ENCODE measurements at regions not wholly inside any gene's neighbourhood (a gene's known extent, or its start where the extent isn't known, plus 50 kb on each side); places are given as distances from the start of the nearest gene placed in this dataset.
A peak's percentile ranks its signal among the peaks of the same experiment; 100 is the strongest.

- H3K9me3 Mint-ChIP-seq (ENCODE audit: unreplicated experiment) = no peaks in the 10 kb centered on the region
- Histone ChIP-seq H3K79me2 (ENCODE audit: insufficient read depth, low read length) (no peaks in the 10 kb centered on the region), H3K36me3 (ENCODE audit: insufficient read depth, low read length) (no peaks in the 10 kb centered on the region), H3K4me2 (ENCODE audit: low read length) (no peak overlapping the region), H3K27ac (ENCODE audit: low read depth, low read length) (no peak overlapping the region), H2AFZ (ENCODE audit: low read depth, low read length) (no peak overlapping the region), H4K20me1 (ENCODE audit: insufficient read depth, low read length) (no peaks in the 10 kb centered on the region), H3K4me3 (ENCODE audit: insufficient read depth, low read depth, low read length) (no peak overlapping the region), H3K9ac (ENCODE audit: low read length) (no peak overlapping the region), H3K9me3 (ENCODE audit: insufficient read depth, low read depth, low read length) (no peaks in the 10 kb centered on the region), H3K4me1 (ENCODE audit: insufficient read depth, low read length) (no peaks in the 10 kb centered on the region), H3K27me3 (ENCODE audit: insufficient read depth, low read length) (no peaks in the 10 kb centered on the region)
- no peak for DNase-seq (ENCODE audit: low read depth)
- no peak for TF ChIP-seq CTCF (IDR thresholded peaks at IDR 0.05; ENCODE audit: insufficient read depth, low read depth, low read length)
- no peak for TF ChIP-seq EZH2 (IDR thresholded peaks at IDR 0.05; ENCODE audit: insufficient read depth, low read length)
- peaks cover 2% of the 10 kb centered on the region for H3K36me3 Mint-ChIP-seq (ENCODE audit: low read depth, unreplicated experiment)
- no peaks in the 10 kb centered on the region for H3K4me1 Mint-ChIP-seq (ENCODE audit: low read depth, unreplicated experiment)
- H3K27ac Mint-ChIP-seq (ENCODE audit: unreplicated experiment) = no peak overlapping the region
- H3K4me3 Mint-ChIP-seq (ENCODE audit: unreplicated experiment) = no peak overlapping the region
- H3K27me3 Mint-ChIP-seq (ENCODE audit: low read depth, unreplicated experiment) = no peaks in the 10 kb centered on the region
- FAIRE-seq = no peak
These were observed 76.7 kb upstream of the LAMA2 start for GRCh38 chr6:128806261-128806660.

DNA sequence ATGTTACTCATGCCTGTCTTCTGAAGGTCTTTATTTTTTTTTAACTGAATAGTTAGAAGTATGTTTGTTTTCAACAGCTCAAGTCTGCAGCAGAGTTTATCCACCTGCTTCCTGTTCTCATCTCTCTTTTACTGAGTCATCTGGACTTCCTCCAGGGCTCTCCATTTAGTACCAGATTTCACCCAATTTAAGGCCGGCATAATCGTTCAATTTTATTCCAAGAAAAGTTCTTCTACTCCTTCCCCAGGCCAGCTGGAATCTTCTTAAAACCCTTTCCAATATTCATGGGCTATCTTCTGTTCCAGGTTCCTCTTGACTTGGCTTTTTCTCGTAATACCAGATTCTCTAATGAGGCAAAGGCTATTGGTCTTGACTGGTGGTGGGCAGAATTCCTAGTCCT, 79.0 kb upstream of the LAMA2 start:
- no peak overlapping the region for H3K27ac Mint-ChIP-seq (ENCODE audit: unreplicated experiment)

More for the DNA sequence above, 79.0 kb upstream of the LAMA2 start:
- no peaks in the 10 kb centered on the region for H3K27me3 Mint-ChIP-seq (ENCODE audit: low read depth, unreplicated experiment)
- H3K4me1 Mint-ChIP-seq (ENCODE audit: low read depth, unreplicated experiment) = no peaks in the 10 kb centered on the region
- Histone ChIP-seq H3K4me2 (ENCODE audit: low read length) (no peak overlapping the region), H3K4me1 (ENCODE audit: insufficient read depth, low read length) (no peaks in the 10 kb centered on the region), H2AFZ (ENCODE audit: low read depth, low read length) (no peak overlapping the region), H3K9ac (ENCODE audit: low read length) (no peak overlapping the region), H3K4me3 (ENCODE audit: insufficient read depth, low read depth, low read length) (no peak overlapping the region), H4K20me1 (ENCODE audit: insufficient read depth, low read length) (no peaks in the 10 kb centered on the region), H3K27ac (ENCODE audit: low read depth, low read length) (no peak overlapping the region), H3K36me3 (ENCODE audit: insufficient read depth, low read length) (no peaks in the 10 kb centered on the region), H3K27me3 (ENCODE audit: insufficient read depth, low read length) (no peaks in the 10 kb centered on the region), H3K9me3 (ENCODE audit: insufficient read depth, low read depth, low read length) (no peaks in the 10 kb centered on the region), H3K79me2 (ENCODE audit: insufficient read depth, low read length) (no peaks in the 10 kb centered on the region)
- DNase-seq (ENCODE audit: low read depth) (peak; percentile 70), FAIRE-seq (no peak)
- TF ChIP-seq EZH2 (IDR thresholded peaks at IDR 0.05; ENCODE audit: insufficient read depth, low read length) (no peak), CTCF (IDR thresholded peaks at IDR 0.05; ENCODE audit: insufficient read depth, low read depth, low read length) (no peak)
- no peaks in the 10 kb centered on the region for H3K36me3 Mint-ChIP-seq (ENCODE audit: low read depth, unreplicated experiment)
- no peak overlapping the region for H3K4me3 Mint-ChIP-seq (ENCODE audit: unreplicated experiment)
- H3K9me3 Mint-ChIP-seq (ENCODE audit: unreplicated experiment) = no peaks in the 10 kb centered on the region
